K562 (cell line): ENCODE measurements at regions not wholly inside any gene's neighbourhood (a gene's known extent, or its start where the extent isn't known, plus 50 kb on each side); places are given as distances from the start of the nearest gene placed in this dataset.

Experiments used
- ATAC-seq: fragments of 200-7000 bp; cut with Tn5 transposase; 3 replicates; pipeline ENCODE4 v1.9.1; 2020; ENCODE audit warnings: moderate library complexity
- BruUV-seq: library from RNA; stranded (reverse); fragments of 400-500 nt; replicated peaks from 2 replicates; lab custom pipeline; 2021; lab: Mats Ljungman, UMichigan
- CTCF ChIA-PET: fragments of 300-600 bp; formaldehyde crosslinking; extraction: SDS; loops from one replicate; lab custom pipeline; 2021; ENCODE audit warnings: low intra/inter-chr PET ratio; lab: Yijun Ruan, JAX
- POLR2A ChIA-PET: fragments of 300-600, 350-650 bp; sonication (Branson Sonifier 250); formaldehyde crosslinking; extraction: SDS; loops from one replicate; lab custom pipeline; 2021; ENCODE audit warnings: antibody characterized with exemption, inconsistent platforms; lab: Yijun Ruan, JAX
- DNase-seq, 4 experiments: peaks; one replicate each; pipeline versions ENCODE4 v3.0.0 to v3.0.0-alpha.2; 2011 to 2018; ENCODE audit warnings: low spot score in 3 of 4, mixed read lengths in 3 of 4; ENCODE audit errors: extremely low read depth in 1 of 4
- FAIRE-seq: peaks from 2 replicates; lab custom pipeline; 2011; peaks lifted over from hg19 to GRCh38; lab: Jason Lieb, UNC
- H2AFZ ChIP-seq: 2 replicates; pipeline ENCODE4 v1.6.0; 2011; ENCODE audit warnings: low read depth, low read length, control low read depth, inconsistent platforms
- H3K27ac ChIP-seq: fragments of 200-600 bp; 3 replicates; pipeline ENCODE4 v1.8.0; 2011; ENCODE audit warnings: low read depth, mild to moderate bottlenecking, control low read depth, inconsistent platforms, low read length, moderate library complexity, mixed read lengths; ENCODE audit errors: extremely low read depth
- H3K27me3 ChIP-seq, 2 experiments: fragments of 300-600 bp in 1 of 2; 2 replicates in 1 of 2; 3 replicates in 1 of 2; pipeline versions ENCODE4 v1.6.0 to v1.8.0; 2011; ENCODE audit warnings: inconsistent platforms in 2 of 2, low read length in 2 of 2, mild to moderate bottlenecking in 1 of 2, mixed read lengths in 1 of 2, moderate library complexity in 1 of 2; ENCODE audit not compliant: control insufficient read depth in 2 of 2, insufficient read depth in 2 of 2
- H3K36me3 ChIP-seq: fragments of 300-600 bp; 3 replicates; pipeline ENCODE4 v1.8.0; 2011; ENCODE audit warnings: mild to moderate bottlenecking, low read length, inconsistent platforms; ENCODE audit not compliant: control insufficient read depth, insufficient read depth
- H3K4me1 ChIP-seq, 2 experiments: fragments of 200-600 bp in 1 of 2; replicated peaks in 1 of 2; 2 replicates in 1 of 2; 3 replicates in 1 of 2; pipeline versions ENCODE4 v1.5.1 to v1.8.0; 2011; ENCODE audit warnings: inconsistent platforms in 2 of 2, low read length in 2 of 2, mild to moderate bottlenecking in 1 of 2, mixed read lengths in 1 of 2, moderate library complexity in 1 of 2; ENCODE audit not compliant: control insufficient read depth in 2 of 2, insufficient read depth in 2 of 2
- H3K4me2 ChIP-seq: 2 replicates; pipeline ENCODE4 v1.6.1; 2011; ENCODE audit warnings: low read length, control low read depth, inconsistent platforms, mixed read lengths; ENCODE audit not compliant: insufficient read depth
- H3K4me3 ChIP-seq: fragments of 200-600 bp; sonication (generic), shearing (Covaris generic); 2 replicates; pipeline ENCODE4 v1.5.1; 2016; ENCODE audit warnings: control low read depth, inconsistent platforms
- H3K79me2 ChIP-seq: fragments of 200-600 bp; 3 replicates; pipeline ENCODE4 v1.8.0; 2011; ENCODE audit warnings: low read length, inconsistent platforms; ENCODE audit not compliant: control insufficient read depth, insufficient read depth
- H3K9ac ChIP-seq, 2 experiments: 2 replicates each; pipeline versions ENCODE4 v1.6.0 to v1.6.1; 2011; ENCODE audit warnings: low read depth in 2 of 2, low read length in 2 of 2, control low read depth in 1 of 2, inconsistent platforms in 1 of 2, mild to moderate bottlenecking in 1 of 2, mixed read lengths in 1 of 2; ENCODE audit not compliant: insufficient read depth in 1 of 2
- H3K9me1 ChIP-seq: one replicate; pipeline ENCODE4 v1.6.0; 2011; ENCODE audit warnings: inconsistent platforms, mild to moderate bottlenecking, low read length, moderate library complexity; ENCODE audit not compliant: control insufficient read depth, insufficient read depth
- H3K9me3 ChIP-seq: replicated peaks from 2 replicates; pipeline ENCODE4 v1.5.1; 2011; ENCODE audit warnings: low read depth, low read length, inconsistent platforms; ENCODE audit not compliant: control insufficient read depth, insufficient read depth
- H4K20me1 ChIP-seq: replicated peaks from 2 replicates; pipeline ENCODE4 v1.6.1; 2011; ENCODE audit warnings: low read length, inconsistent platforms, mixed read lengths; ENCODE audit not compliant: control insufficient read depth, insufficient read depth
- ARID3B ChIP-seq: fragments of 250-450 bp; sonication (Bioruptor Pico); IDR thresholded peaks from 2 replicates; pipeline ENCODE4 v1.4.0; 2020; ENCODE audit warnings: borderline replicate concordance
- PRPF4 ChIP-seq: fragments of 200-400 bp; formaldehyde crosslinking; IDR thresholded peaks from one replicate; pipeline ENCODE4 v1.6.1; 2017; ENCODE audit warnings: low read length, low read depth, mild to moderate bottlenecking; ENCODE audit not compliant: insufficient read depth, poor library complexity, severe bottlenecking
- RB1 ChIP-seq: fragments of 450-650 bp; IDR thresholded peaks from 2 replicates; pipeline ENCODE4 v1.6.1; 2017; ENCODE audit warnings: low read depth, mild to moderate bottlenecking
- RFX1 ChIP-seq: fragments of 450-650 bp; IDR thresholded peaks from 2 replicates; pipeline ENCODE4 v1.6.1; 2016; ENCODE audit warnings: mild to moderate bottlenecking, moderate library complexity
- U2AF1 ChIP-seq: fragments of 200-400 bp; formaldehyde crosslinking; optimal IDR thresholded peaks from 2 replicates; pipeline ENCODE3; 2017; ENCODE audit warnings: mild to moderate bottlenecking, low read depth, low read length, moderate library complexity
- USF2 ChIP-seq: sonication (generic); formaldehyde crosslinking; IDR thresholded peaks from 2 replicates; pipeline ENCODE4 v1.5.0; 2020; ENCODE audit warnings: missing genetic modification reagents
- ZBTB12 ChIP-seq: fragments of 250-450 bp; sonication (Bioruptor Pico); IDR thresholded peaks from 2 replicates; pipeline ENCODE4 v1.4.0; 2020
- ZNF282 ChIP-seq: sonication (generic); formaldehyde crosslinking; IDR thresholded peaks from 2 replicates; pipeline ENCODE4 v1.8.1; 2023; ENCODE audit warnings: missing genetic modification reagents
- ZNF561 ChIP-seq: fragments of 450-650 bp; formaldehyde crosslinking; conservative IDR thresholded peaks from 2 replicates; pipeline ENCODE4 v1.4.0; 2020; ENCODE audit warnings: mild to moderate bottlenecking, moderate library complexity
- ZNF586 ChIP-seq: fragments of 450-650 bp; formaldehyde crosslinking; conservative IDR thresholded peaks from 2 replicates; pipeline ENCODE4 v1.4.0; 2020; ENCODE audit warnings: mild to moderate bottlenecking, moderate library complexity
- ZNF609 ChIP-seq: sonication (generic); formaldehyde crosslinking; IDR thresholded peaks from 2 replicates; pipeline ENCODE4 v1.8.1; 2023; ENCODE audit warnings: missing genetic modification reagents, mild to moderate bottlenecking, borderline replicate concordance
- ZNF75A ChIP-seq: fragments of 450-650 bp; formaldehyde crosslinking; IDR thresholded peaks from 2 replicates; pipeline ENCODE4 v1.4.0; 2020; ENCODE audit warnings: mild to moderate bottlenecking
- ZZZ3 ChIP-seq: fragments of 450-650 bp; IDR thresholded peaks from 2 replicates; pipeline ENCODE4 v1.6.1; 2016; ENCODE audit warnings: antibody characterized with exemption, mild to moderate bottlenecking, moderate library complexity
- WGBS: fragments of 100-300 bp; shearing (Covaris generic); methylation state at CpG from one replicate; pipeline ENCODE4 v1.1.6; 2016; ENCODE audit warnings: low coverage, mixed read lengths; ENCODE audit not compliant: insufficient coverage; ENCODE audit errors: missing lambda C conversion rate; 5-methylcytosine and 5-hydroxymethylcytosine counted together
- in situ Hi-C: fragments of 300-500 bp; cut with MboI; formaldehyde crosslinking; loops from 4 replicates; pipeline ENCODE4 v1.15.0; 2018; ENCODE audit warnings: inconsistent platforms, mixed read lengths
- intact Hi-C: fragments of 100-400 bp; cut with micrococcal nuclease; formaldehyde crosslinking; loops from 2 replicates; pipeline ENCODE4 v1.14.2; 2022

- CTCF ChIA-PET: no interaction called here
- no peak for TF ChIP-seq ZNF282 (CRISPR knock-in tag)
- no peak for TF ChIP-seq USF2 (CRISPR knock-in tag)
- no peak for TF ChIP-seq ZBTB12 (CRISPR knock-in tag)
- TF ChIP-seq ZNF586 (CRISPR knock-in tag): no peak
- no peak for TF ChIP-seq PRPF4
- TF ChIP-seq U2AF1: no peak
- no peak for TF ChIP-seq RFX1
- TF ChIP-seq ZNF561 (CRISPR knock-in tag): no peak
- no peak for TF ChIP-seq ZNF609 (CRISPR knock-in tag)
- TF ChIP-seq ARID3B (CRISPR knock-in tag): no peak
- TF ChIP-seq ZNF75A: no peak
- TF ChIP-seq RB1: no peak
- TF ChIP-seq ZZZ3: no peak
These were observed 59.2 kb downstream of the C9orf50 start for GRCh38 chr9:129561594-129562281.

More at GRCh38 chr9:129561594-129562281, 59.2 kb downstream of the C9orf50 start:
- in situ Hi-C loops: loop anchor here (5.0 kb wide), 1 partner anchor 46 kb away; no protein-coding TSS in a partner anchor
- H3K27me3 ChIP-seq: no peaks in the 10 kb centered on the region
- no peak overlapping the region for H3K4me3 ChIP-seq
- no peaks in the 10 kb centered on the region for H3K36me3 ChIP-seq
- no peak overlapping the region for H2AFZ ChIP-seq
- H3K9me3 ChIP-seq: no peaks in the 10 kb centered on the region
- DNase-seq: no peak
- no peak for FAIRE-seq
- H3K27ac ChIP-seq: no peak overlapping the region
- H3K4me1 ChIP-seq: peaks cover 0 to 37% of the 10 kb centered on the region in 2 experiments; a peak in 2 of 5 replicates
- H4K20me1 ChIP-seq: no peaks in the 10 kb centered on the region
- no peak for ATAC-seq
- BruUV-seq: no TSS peak
- H3K9ac ChIP-seq: no peak overlapping the region; a peak in 1 of 4 replicates
- POLR2A ChIA-PET: interaction anchor here (0.6 to 1.7 kb wide), 3 partner anchors 13 to 73 kb away, joined by 3 to 4 read pairs (median 4); no protein-coding TSS in a partner anchor
- H3K79me2 ChIP-seq: no peaks in the 10 kb centered on the region
- intact Hi-C loops: no loop called here
- H3K4me2 ChIP-seq: no peak overlapping the region
- WGBS: 54% methylated on average over 25 of the region's 28 CpGs
- H3K9me1 ChIP-seq: no peaks in the 10 kb centered on the region
